ENCODE measurements at regions not wholly inside any gene's neighbourhood (a gene's known extent, or its start where the extent isn't known, plus 50 kb on each side); places are given as distances from the start of the nearest gene placed in this dataset.

- TF ChIP-seq NFE2L2 (IDR thresholded peaks at IDR 0.05; ENCODE audit: low read depth, low read length) (no peak), CTCF (conservative IDR thresholded peaks at IDR 0.05; ENCODE audit: low read depth, low read length) (no peak)
These were observed 111.7 kb upstream of the HPF1 start for GRCh38 chr4:169869490-169869889.

All from IMR-90 (cell line).